Esophagus (tissue), 2 donors: ENCODE measurements at regions not wholly inside any gene's neighbourhood (a gene's known extent, or its start where the extent isn't known, plus 50 kb on each side); places are given as distances from the start of the nearest gene placed in this dataset.

Experiments used
- H3K27ac ChIP-seq, 2 donors: one replicate each; pipeline ENCODE4 v1.5.1; 2013; ENCODE audit warnings: low read depth in 2 of 2, mild to moderate bottlenecking in 2 of 2, inconsistent platforms in 1 of 2, low read length in 1 of 2, moderate library complexity in 1 of 2
- H3K27me3 ChIP-seq, 2 donors: one replicate each; pipeline ENCODE4 v1.6.1; 2013; ENCODE audit warnings: low read length in 2 of 2, control low read depth in 1 of 2, mild to moderate bottlenecking in 1 of 2; ENCODE audit not compliant: insufficient read depth in 2 of 2, control insufficient read depth in 1 of 2
- H3K36me3 ChIP-seq, 2 donors: one replicate each; pipeline ENCODE4 v1.6.1; 2013; ENCODE audit warnings: low read length in 1 of 2; ENCODE audit not compliant: control insufficient read depth in 2 of 2, insufficient read depth in 2 of 2
- H3K4me1 ChIP-seq, 2 donors: one replicate each; pipeline ENCODE4 v1.6.1; 2013; ENCODE audit warnings: low read length in 1 of 2; ENCODE audit not compliant: control insufficient read depth in 2 of 2, insufficient read depth in 2 of 2
- H3K4me3 ChIP-seq, 2 donors: one replicate each; pipeline ENCODE4 v1.5.1; 2013; ENCODE audit warnings: low read length in 2 of 2, mild to moderate bottlenecking in 2 of 2, low read depth in 1 of 2, moderate library complexity in 1 of 2
- H3K9me3 ChIP-seq, 2 donors: one replicate each; pipeline ENCODE4 v1.6.1; 2013; ENCODE audit warnings: mild to moderate bottlenecking in 2 of 2, low read depth in 1 of 2, low read length in 1 of 2, moderate library complexity in 1 of 2; ENCODE audit not compliant: control insufficient read depth in 2 of 2, insufficient read depth in 1 of 2
- WGBS, 2 donors: extraction: QIAGEN DNeasy Blood & Tissue Kit; methylation state at CpG; one replicate each; pipeline ENCODE4 v1.1.7; 2013; 5-methylcytosine and 5-hydroxymethylcytosine counted together
- donor health status: healthy with polysubstance abuse.
- donor health status: Bipolar disorder and iron deficiency.

GRCh38 chr12:43294916-43295315, 257.1 kb downstream of the ADAMTS20 start:
- 84% methylated on average over 2 of the region's 2 CpGs for WGBS, 2 donors
- H3K27ac ChIP-seq, result no peak overlapping the region
- H3K4me1 ChIP-seq, result no peaks in the 10 kb centered on the region

GRCh38 chr12:43294147-43294546, 257.9 kb downstream of the ADAMTS20 start:
- Histone ChIP-seq H3K4me3 (no peak overlapping the region), H3K36me3 (no peaks in the 10 kb centered on the region), H3K9me3 (no peaks in the 10 kb centered on the region), H3K27ac (no peak overlapping the region), H3K4me1 (no peaks in the 10 kb centered on the region), H3K27me3 (no peaks in the 10 kb centered on the region)
- WGBS, 2 donors, result 86 to 87% methylated on average over 4 of the region's 4 CpGs

More at GRCh38 chr12:43294916-43295315, 257.1 kb downstream of the ADAMTS20 start:
- H3K36me3 ChIP-seq, result no peaks in the 10 kb centered on the region
- no peaks in the 10 kb centered on the region for H3K27me3 ChIP-seq
- H3K9me3 ChIP-seq, result no peaks in the 10 kb centered on the region
- H3K4me3 ChIP-seq, result no peak overlapping the region

- no peaks in the 10 kb centered on the region for H3K4me1 ChIP-seq
- no peaks in the 10 kb centered on the region for H3K9me3 ChIP-seq
- no peaks in the 10 kb centered on the region for H3K36me3 ChIP-seq
- WGBS, 2 donors, result 69 to 79% methylated on average over 3 of the region's 3 CpGs
- no peak overlapping the region for H3K27ac ChIP-seq
- no peaks in the 10 kb centered on the region for H3K27me3 ChIP-seq
- no peak overlapping the region for H3K4me3 ChIP-seq
These were observed 258.6 kb downstream of the ADAMTS20 start for GRCh38 chr12:43293396-43293795.

GRCh38 chr12:43292699-43293098, 259.3 kb downstream of the ADAMTS20 start:
- WGBS, 2 donors, result 66 to 71% methylated on average over 2 of the region's 2 CpGs
- Histone ChIP-seq H3K4me3 (no peak overlapping the region), H3K27me3 (no peaks in the 10 kb centered on the region)

GRCh38 chr12:43291516-43291915, 260.5 kb downstream of the ADAMTS20 start:
- Histone ChIP-seq H3K36me3 (no peaks in the 10 kb centered on the region), H3K27ac (no peak overlapping the region), H3K4me1 (no peaks in the 10 kb centered on the region), H3K9me3 (no peaks in the 10 kb centered on the region), H3K4me3 (no peak overlapping the region), H3K27me3 (no peaks in the 10 kb centered on the region)
- 87% methylated on average over 3 of the region's 3 CpGs for WGBS, 2 donors

More at GRCh38 chr12:43292699-43293098, 259.3 kb downstream of the ADAMTS20 start:
- H3K27ac ChIP-seq, result no peak overlapping the region
- no peaks in the 10 kb centered on the region for H3K36me3 ChIP-seq
- no peaks in the 10 kb centered on the region for H3K9me3 ChIP-seq
- no peaks in the 10 kb centered on the region for H3K4me1 ChIP-seq

GRCh38 chr12:43290836-43291235, 261.2 kb downstream of the ADAMTS20 start:
- Histone ChIP-seq H3K4me1 (no peaks in the 10 kb centered on the region), H3K27me3 (no peaks in the 10 kb centered on the region), H3K9me3 (no peaks in the 10 kb centered on the region), H3K4me3 (no peak overlapping the region), H3K36me3 (no peaks in the 10 kb centered on the region), H3K27ac (no peak overlapping the region)
- WGBS, 2 donors, result 94 to 97% methylated on average over 2 of the region's 2 CpGs

- no peak overlapping the region for H3K4me3 ChIP-seq
- no peak overlapping the region for H3K27ac ChIP-seq
- H3K36me3 ChIP-seq, result no peaks in the 10 kb centered on the region
- H3K9me3 ChIP-seq, result no peaks in the 10 kb centered on the region
- WGBS, 2 donors, result 18 to 23% methylated on average over 5 of the region's 5 CpGs
- no peaks in the 10 kb centered on the region for H3K27me3 ChIP-seq
- H3K4me1 ChIP-seq, result no peaks in the 10 kb centered on the region
These were observed 262.6 kb downstream of the ADAMTS20 start for GRCh38 chr12:43289426-43289801.

- H3K4me3 ChIP-seq, result no peak overlapping the region
- no peak overlapping the region for H3K27ac ChIP-seq
- no peaks in the 10 kb centered on the region for H3K9me3 ChIP-seq
- WGBS, 2 donors, result 61 to 63% methylated on average over 15 of the region's 15 CpGs
- no peaks in the 10 kb centered on the region for H3K36me3 ChIP-seq
- no peaks in the 10 kb centered on the region for H3K27me3 ChIP-seq
- H3K4me1 ChIP-seq, result no peaks in the 10 kb centered on the region
These were observed 263.2 kb downstream of the ADAMTS20 start for GRCh38 chr12:43288671-43289425.

GRCh38 chr12:43287706-43288383, 264.2 kb downstream of the ADAMTS20 start:
- H3K27ac ChIP-seq, result no peak overlapping the region
- no peak overlapping the region for H3K4me3 ChIP-seq
- 45 to 47% methylated on average over 12 of the region's 12 CpGs for WGBS, 2 donors
- H3K4me1 ChIP-seq, result no peaks in the 10 kb centered on the region
- no peaks in the 10 kb centered on the region for H3K9me3 ChIP-seq
- no peaks in the 10 kb centered on the region for H3K36me3 ChIP-seq
- H3K27me3 ChIP-seq, result no peaks in the 10 kb centered on the region

- H3K27me3 ChIP-seq, result no peaks in the 10 kb centered on the region
- no peaks in the 10 kb centered on the region for H3K36me3 ChIP-seq
- H3K9me3 ChIP-seq, result no peaks in the 10 kb centered on the region
- 90 to 93% methylated on average over 2 of the region's 2 CpGs for WGBS, 2 donors
- no peak overlapping the region for H3K27ac ChIP-seq
- H3K4me1 ChIP-seq, result no peaks in the 10 kb centered on the region
- no peak overlapping the region for H3K4me3 ChIP-seq
These were observed 265.0 kb downstream of the ADAMTS20 start for GRCh38 chr12:43286986-43287385.
